ENCODE measurements at regions not wholly inside any gene's neighbourhood (a gene's known extent, or its start where the extent isn't known, plus 50 kb on each side); places are given as distances from the start of the nearest gene placed in this dataset.

DNA sequence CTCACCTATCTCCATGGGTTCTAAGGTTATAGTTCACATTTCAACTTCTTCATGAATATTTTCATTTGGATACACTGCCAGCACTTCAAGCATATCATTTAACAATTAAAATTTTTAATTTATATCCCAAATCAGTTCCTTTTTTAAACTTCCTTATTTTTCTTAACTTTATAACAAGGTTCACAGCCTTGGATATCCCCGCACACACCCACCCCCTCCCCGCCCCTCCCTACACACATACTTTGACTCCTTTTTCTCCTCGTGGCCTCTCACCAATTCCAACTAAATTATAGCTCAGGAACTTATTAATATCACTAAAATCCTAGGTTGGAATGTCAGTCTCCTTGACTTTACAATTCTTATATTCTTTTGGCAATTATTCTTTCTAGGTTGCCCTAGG lies 163.6 kb upstream of the SETBP1 start:
- no peak for DNase-seq
- H3K4me3 ChIP-seq, result no peak overlapping the region
- TF ChIP-seq, protein P1, sequence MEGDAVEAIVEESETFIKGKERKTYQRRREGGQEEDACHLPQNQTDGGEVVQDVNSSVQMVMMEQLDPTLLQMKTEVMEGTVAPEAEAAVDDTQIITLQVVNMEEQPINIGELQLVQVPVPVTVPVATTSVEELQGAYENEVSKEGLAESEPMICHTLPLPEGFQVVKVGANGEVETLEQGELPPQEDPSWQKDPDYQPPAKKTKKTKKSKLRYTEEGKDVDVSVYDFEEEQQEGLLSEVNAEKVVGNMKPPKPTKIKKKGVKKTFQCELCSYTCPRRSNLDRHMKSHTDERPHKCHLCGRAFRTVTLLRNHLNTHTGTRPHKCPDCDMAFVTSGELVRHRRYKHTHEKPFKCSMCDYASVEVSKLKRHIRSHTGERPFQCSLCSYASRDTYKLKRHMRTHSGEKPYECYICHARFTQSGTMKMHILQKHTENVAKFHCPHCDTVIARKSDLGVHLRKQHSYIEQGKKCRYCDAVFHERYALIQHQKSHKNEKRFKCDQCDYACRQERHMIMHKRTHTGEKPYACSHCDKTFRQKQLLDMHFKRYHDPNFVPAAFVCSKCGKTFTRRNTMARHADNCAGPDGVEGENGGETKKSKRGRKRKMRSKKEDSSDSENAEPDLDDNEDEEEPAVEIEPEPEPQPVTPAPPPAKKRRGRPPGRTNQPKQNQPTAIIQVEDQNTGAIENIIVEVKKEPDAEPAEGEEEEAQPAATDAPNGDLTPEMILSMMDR (IDR thresholded peaks at IDR 0.05), result no peak
- TF ChIP-seq POLR2A (IDR thresholded peaks at IDR 0.05), result no peak
- no peaks in the 10 kb centered on the region for H3K9me3 ChIP-seq
- no peaks in the 10 kb centered on the region for H3K36me3 ChIP-seq
- H3K27me3 ChIP-seq, result no peaks in the 10 kb centered on the region
- H3K4me1 ChIP-seq, result no peaks in the 10 kb centered on the region
- no peak overlapping the region for H3K27ac ChIP-seq

DNA sequence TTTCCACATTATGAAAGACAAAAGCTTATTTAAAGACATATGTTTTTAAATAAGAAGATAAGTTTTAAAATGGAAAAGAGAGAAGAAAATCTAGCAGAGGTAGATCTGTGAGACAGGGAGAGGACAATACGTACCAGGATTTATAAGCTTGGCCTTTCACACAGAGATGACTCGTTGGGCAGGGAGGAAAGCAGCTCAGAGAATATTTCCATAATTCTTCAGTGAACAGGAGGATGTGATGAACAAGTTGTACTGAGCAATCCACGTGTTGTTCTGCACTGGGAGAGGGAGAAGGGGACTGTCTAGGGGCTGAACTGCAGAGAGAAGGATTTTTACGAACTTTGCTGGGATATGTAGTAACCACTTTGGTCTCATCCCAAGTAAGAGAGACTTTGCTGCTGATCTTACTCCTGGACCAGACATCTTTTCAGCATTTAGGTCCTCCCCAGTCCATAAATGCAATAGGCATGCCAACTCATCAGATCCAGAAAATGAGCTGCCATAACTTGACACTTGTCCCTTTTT lies 162.5 kb upstream of the SETBP1 start:
- Histone ChIP-seq H3K4me1 (no peaks in the 10 kb centered on the region), H3K4me3 (no peak overlapping the region), H3K27ac (no peak overlapping the region), H3K27me3 (no peaks in the 10 kb centered on the region), H3K9me3 (no peaks in the 10 kb centered on the region), H3K36me3 (no peaks in the 10 kb centered on the region)
- no peak for DNase-seq
- TF ChIP-seq POLR2A (IDR thresholded peaks at IDR 0.05), result no peak
- TF ChIP-seq, protein P1 (IDR thresholded peaks at IDR 0.05), result no peak

DNA sequence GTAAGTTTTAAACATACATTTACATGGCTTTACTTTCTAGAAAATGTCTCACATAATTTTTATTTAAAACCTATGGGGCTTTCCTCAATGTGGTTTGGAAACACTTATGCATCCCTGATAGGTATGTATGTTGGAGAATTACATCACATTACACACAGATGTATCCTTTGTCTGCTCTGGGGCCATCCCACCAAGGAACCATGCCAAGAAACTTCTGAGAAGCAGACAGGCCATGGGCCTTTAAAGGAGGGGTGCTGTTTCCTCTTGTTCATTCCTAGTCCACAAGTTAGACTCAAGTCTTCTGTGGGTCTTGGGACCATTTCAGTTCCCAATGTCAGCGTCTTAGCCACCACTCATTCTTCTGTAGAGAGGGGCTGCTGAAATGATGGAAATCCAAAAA lies 162.0 kb upstream of the SETBP1 start:
- H3K36me3 ChIP-seq, result no peaks in the 10 kb centered on the region
- H3K4me1 ChIP-seq, result no peaks in the 10 kb centered on the region
- no peak for DNase-seq
- TF ChIP-seq, protein P1 (IDR thresholded peaks at IDR 0.05), result no peak
- no peak for TF ChIP-seq POLR2A (IDR thresholded peaks at IDR 0.05)
- H3K27ac ChIP-seq, result no peak overlapping the region
- no peak overlapping the region for H3K4me3 ChIP-seq
- H3K27me3 ChIP-seq, result no peaks in the 10 kb centered on the region
- H3K9me3 ChIP-seq, result no peaks in the 10 kb centered on the region

DNA sequence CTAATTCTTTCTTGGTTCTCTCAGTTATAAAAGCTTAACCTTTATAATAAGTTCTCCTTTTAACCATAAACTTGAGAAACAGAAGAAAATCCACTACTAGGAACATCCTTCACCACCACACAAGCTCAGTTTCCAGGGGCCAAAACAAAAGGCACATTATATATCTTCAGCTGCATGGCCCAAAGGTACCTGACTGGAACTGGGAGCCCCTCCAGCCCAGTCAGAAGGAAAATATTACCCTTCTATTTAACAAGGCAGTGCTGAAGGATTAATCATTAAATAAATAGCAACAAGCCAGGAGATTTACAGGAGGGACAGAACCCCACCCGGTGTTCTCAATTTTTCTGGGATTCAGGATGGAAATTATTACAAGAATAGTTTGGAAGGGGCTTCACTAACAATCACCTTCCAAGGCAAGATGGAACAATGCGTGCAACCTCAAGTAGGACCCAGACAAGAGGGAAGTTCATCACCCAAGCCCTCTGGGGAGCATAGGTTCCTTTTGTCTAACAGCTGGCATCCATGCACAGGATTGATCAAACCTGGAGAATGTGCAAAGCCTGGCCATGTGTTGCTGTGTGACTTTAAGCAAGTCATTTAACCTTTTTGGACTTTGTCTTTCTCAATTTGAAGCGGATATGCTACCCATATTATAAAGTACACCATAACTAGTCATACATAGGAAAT lies 159.6 kb upstream of the SETBP1 start:
- no peak for DNase-seq
- Histone ChIP-seq H3K36me3 (no peaks in the 10 kb centered on the region), H3K9me3 (no peaks in the 10 kb centered on the region), H3K4me1 (no peaks in the 10 kb centered on the region), H3K27me3 (no peaks in the 10 kb centered on the region), H3K27ac (no peak overlapping the region), H3K4me3 (no peak overlapping the region)
- TF ChIP-seq POLR2A (IDR thresholded peaks at IDR 0.05), result no peak
- TF ChIP-seq, protein P1 (IDR thresholded peaks at IDR 0.05), result no peak

DNA sequence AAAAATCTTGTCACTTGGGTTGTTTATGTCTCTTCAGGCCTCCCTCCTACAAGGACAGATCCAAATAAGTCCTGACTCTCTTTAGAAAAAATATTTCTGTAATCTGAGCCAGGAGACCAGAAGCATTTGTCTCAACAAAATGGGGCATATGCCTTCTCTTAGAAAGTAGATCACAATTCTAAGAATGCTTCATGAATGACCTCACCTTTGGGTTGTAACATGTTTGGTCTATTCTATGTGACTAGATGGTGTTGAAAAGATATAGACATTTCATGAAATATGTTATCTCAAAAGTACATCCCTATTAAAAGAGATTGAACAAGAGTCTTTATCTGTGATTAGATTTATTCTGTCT lies 159.0 kb upstream of the SETBP1 start:
- Histone ChIP-seq H3K36me3 (no peaks in the 10 kb centered on the region), H3K27me3 (no peaks in the 10 kb centered on the region), H3K4me1 (no peaks in the 10 kb centered on the region), H3K4me3 (no peak overlapping the region), H3K9me3 (no peaks in the 10 kb centered on the region), H3K27ac (no peak overlapping the region)
- no peak for DNase-seq
- TF ChIP-seq POLR2A (IDR thresholded peaks at IDR 0.05), result no peak
- TF ChIP-seq, protein P1 (IDR thresholded peaks at IDR 0.05), result no peak

Measured in Peyer's patch (tissue), 4 donors.